HFFc6 (cell line): ENCODE measurements at regions not wholly inside any gene's neighbourhood (a gene's known extent, or its start where the extent isn't known, plus 50 kb on each side); places are given as distances from the start of the nearest gene placed in this dataset.

ENCODE experiments used
- DNase-seq: peaks from one replicate; pipeline ENCODE4 v3.0.0-alpha.2; 2018
- H3K27ac Mint-ChIP-seq: 2 replicates; pipeline ENCODE4 v1.8.0; 2020; ENCODE audit warnings: mild to moderate bottlenecking, mixed read lengths
- H3K27me3 Mint-ChIP-seq: 2 replicates; pipeline ENCODE4 v1.8.0; 2021; ENCODE audit warnings: mild to moderate bottlenecking, moderate library complexity, mixed read lengths; ENCODE audit not compliant: insufficient read depth
- H3K36me3 Mint-ChIP-seq: 2 replicates; pipeline ENCODE4 v1.8.0; 2021; ENCODE audit warnings: low read depth, mixed read lengths
- H3K4me1 Mint-ChIP-seq: 2 replicates; pipeline ENCODE4 v1.8.0; 2020; ENCODE audit warnings: low read depth, mixed read lengths
- H3K4me3 Mint-ChIP-seq: 2 replicates; pipeline ENCODE4 v1.8.0; 2020; ENCODE audit warnings: mild to moderate bottlenecking, moderate library complexity, mixed read lengths
- H3K9me3 Mint-ChIP-seq: 2 replicates; pipeline ENCODE4 v1.8.0; 2020; ENCODE audit warnings: mild to moderate bottlenecking, mixed read lengths
- TF ChIP-seq, protein P1 (sequence below): fragments of 200-600 bp; sonication (generic); IDR thresholded peaks from 2 replicates; pipeline ENCODE4 v1.5.0; 2021; ENCODE audit warnings: antibody characterized with exemption, mild to moderate bottlenecking

DNA sequence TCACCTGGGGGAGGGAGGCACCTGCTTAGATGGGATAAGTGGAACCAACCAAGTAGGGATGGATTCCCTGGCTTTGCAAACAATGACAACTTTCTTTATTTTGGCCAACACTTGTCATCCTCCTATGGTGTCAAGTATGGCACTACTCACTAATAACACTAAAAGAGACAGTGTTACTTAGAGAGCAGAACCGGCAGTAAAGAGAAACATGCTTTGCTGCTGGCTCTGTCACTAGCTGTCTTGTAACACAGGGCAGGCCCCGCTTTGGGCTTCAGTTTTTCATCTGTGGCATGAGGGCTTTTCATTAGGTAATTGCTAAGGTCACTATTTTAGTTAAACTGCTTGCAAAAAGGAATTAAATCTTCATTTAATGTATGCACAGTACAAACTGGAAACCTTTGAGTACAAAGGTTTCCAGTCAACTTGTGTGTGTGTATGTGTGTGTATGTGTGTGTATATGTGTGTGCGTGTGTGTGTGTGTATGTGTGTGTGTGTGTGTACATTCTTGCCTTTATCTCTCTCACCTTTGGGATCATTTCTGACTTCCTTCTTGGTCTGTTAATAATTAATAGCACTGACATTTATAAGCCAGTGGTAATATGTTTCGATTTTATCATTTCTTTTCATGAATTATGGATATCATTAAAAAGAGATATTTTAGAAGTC lies 64.7 kb downstream of the BTBD3 start:
- Mint-ChIP-seq H3K4me1 (no peaks in the 10 kb centered on the region), H3K27me3 (peaks cover 14% of the 10 kb centered on the region), H3K27ac (no peak overlapping the region), H3K4me3 (no peak overlapping the region), H3K9me3 (no peaks in the 10 kb centered on the region), H3K36me3 (no peaks in the 10 kb centered on the region)
- TF ChIP-seq, protein P1, sequence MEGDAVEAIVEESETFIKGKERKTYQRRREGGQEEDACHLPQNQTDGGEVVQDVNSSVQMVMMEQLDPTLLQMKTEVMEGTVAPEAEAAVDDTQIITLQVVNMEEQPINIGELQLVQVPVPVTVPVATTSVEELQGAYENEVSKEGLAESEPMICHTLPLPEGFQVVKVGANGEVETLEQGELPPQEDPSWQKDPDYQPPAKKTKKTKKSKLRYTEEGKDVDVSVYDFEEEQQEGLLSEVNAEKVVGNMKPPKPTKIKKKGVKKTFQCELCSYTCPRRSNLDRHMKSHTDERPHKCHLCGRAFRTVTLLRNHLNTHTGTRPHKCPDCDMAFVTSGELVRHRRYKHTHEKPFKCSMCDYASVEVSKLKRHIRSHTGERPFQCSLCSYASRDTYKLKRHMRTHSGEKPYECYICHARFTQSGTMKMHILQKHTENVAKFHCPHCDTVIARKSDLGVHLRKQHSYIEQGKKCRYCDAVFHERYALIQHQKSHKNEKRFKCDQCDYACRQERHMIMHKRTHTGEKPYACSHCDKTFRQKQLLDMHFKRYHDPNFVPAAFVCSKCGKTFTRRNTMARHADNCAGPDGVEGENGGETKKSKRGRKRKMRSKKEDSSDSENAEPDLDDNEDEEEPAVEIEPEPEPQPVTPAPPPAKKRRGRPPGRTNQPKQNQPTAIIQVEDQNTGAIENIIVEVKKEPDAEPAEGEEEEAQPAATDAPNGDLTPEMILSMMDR = no peak
- no peak for DNase-seq

DNA sequence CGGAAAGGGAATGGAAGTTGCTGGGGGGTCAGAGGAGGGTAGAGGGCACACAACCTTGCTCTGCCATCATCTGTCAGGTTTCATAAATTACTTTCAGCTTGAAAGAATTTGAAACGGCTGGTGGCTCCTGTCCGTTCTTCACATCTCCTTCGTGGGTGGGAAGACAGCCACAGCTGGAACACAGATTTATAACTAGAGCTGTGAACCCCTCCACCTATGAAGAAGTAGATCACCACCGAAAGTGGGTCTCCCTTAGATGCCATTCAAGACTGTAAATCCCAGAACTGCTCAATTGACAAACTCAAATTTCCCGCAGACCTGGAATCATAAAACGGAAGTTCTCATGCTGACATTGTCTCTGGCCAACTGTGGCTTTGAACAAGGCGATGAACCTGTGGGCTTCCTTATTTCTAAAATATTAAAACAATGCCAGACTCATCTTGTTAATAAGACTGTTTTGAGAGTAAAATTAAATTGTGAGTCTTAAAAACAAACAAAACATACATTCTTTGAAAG lies 65.3 kb downstream of the BTBD3 start:
- Mint-ChIP-seq H3K9me3 (no peaks in the 10 kb centered on the region), H3K36me3 (no peaks in the 10 kb centered on the region), H3K27ac (no peak overlapping the region)

DNA sequence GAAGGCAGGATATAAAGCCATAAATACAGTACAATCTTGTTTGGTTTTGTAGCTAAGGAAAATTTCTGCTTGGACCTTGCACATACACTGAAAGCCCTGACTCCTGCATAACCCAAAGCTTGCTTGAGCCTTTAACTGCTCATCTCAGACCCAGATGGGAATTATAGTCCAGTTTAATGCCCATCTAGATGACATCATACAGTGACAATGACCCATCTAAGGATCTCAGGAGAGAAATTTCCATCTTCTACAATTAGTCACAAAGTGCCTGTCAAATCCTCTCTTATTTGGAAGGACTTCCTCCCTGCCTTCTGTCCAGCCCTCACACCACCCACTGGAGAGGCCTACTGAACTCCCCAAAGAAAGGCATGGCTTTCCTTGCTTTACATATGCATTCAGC lies 69.3 kb downstream of the BTBD3 start:
- H3K9me3 Mint-ChIP-seq = no peaks in the 10 kb centered on the region
- TF ChIP-seq, protein P1 = no peak
- H3K4me1 Mint-ChIP-seq = no peaks in the 10 kb centered on the region
- H3K27me3 Mint-ChIP-seq = peaks cover 3% of the 10 kb centered on the region; the same call in 1 of the 2 replicates
- no peak overlapping the region for H3K27ac Mint-ChIP-seq
- H3K4me3 Mint-ChIP-seq = no peak overlapping the region
- H3K36me3 Mint-ChIP-seq = no peaks in the 10 kb centered on the region
- no peak for DNase-seq

More for the DNA sequence above, 65.3 kb downstream of the BTBD3 start:
- no peaks in the 10 kb centered on the region for H3K4me1 Mint-ChIP-seq
- no peak for DNase-seq
- TF ChIP-seq, protein P1 = no peak
- peaks cover 14% of the 10 kb centered on the region for H3K27me3 Mint-ChIP-seq
- H3K4me3 Mint-ChIP-seq = no peak overlapping the region

DNA sequence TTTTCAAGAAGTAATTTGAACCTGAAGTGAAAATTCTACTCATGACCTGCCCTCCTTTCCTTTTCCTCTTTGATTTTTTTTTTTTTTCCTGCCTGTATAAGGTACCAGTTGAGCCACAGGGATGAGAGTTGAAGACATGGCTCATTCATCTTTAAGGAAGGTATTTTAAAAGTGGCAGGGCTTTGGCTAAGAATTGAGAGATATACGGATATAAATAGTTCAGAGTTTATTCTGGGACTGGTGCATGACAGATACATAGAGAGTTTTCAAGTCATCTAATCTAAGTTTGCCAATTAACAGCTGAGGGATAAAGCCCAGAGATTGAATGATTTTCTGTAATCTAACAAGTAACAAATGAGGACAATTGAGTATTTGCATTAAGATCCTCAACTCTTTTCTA lies 69.8 kb downstream of the BTBD3 start:
- H3K36me3 Mint-ChIP-seq = no peaks in the 10 kb centered on the region
- TF ChIP-seq, protein P1 = no peak
- H3K4me3 Mint-ChIP-seq = no peak overlapping the region
- H3K4me1 Mint-ChIP-seq = no peaks in the 10 kb centered on the region
- DNase-seq = no peak
- H3K27me3 Mint-ChIP-seq = peaks cover 3% of the 10 kb centered on the region; the same call in 1 of the 2 replicates
- H3K27ac Mint-ChIP-seq = no peak overlapping the region
- H3K9me3 Mint-ChIP-seq = no peaks in the 10 kb centered on the region

DNA sequence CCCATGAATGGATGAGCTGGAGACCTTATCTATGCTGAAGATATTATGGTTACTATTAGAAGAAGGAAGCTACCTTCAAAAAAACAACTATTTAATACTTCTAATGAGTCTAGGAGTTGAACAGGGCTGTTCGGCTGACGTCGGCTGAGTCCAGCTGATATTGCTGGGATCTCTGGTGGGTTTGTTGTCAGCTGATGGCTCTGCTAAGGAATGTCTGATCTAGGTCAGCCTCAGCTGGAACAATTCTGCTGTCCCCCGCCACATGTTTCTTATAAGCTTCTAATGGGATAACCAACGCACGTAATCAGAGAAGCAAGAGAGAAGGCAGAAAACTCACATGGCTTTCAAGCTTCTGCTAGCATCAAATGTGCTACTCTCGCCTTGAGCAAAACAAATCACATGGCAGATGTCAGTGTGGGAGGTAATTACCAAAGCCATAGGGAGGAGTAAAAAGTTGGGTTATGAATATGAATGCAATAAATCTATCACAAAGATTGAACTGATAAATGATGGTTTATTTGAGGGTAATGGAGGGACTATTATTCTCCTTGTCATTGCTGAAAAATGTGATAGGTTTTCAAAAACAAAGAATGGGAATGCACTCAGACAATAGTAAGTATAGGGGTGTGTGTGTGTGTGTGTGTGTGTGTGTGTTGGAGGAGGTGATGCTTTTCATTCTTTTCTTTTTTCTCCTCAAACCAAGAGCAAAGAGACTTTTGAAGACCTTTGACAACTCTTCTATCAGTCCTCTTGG lies 71.5 kb downstream of the BTBD3 start:
- Mint-ChIP-seq H3K27me3 (peaks cover under 1% of the 10 kb centered on the region; the same call in 1 of the 2 replicates), H3K4me3 (no peak overlapping the region), H3K9me3 (no peaks in the 10 kb centered on the region), H3K36me3 (no peaks in the 10 kb centered on the region), H3K27ac (no peak overlapping the region), H3K4me1 (no peaks in the 10 kb centered on the region)
- no peak for DNase-seq
- TF ChIP-seq, protein P1 = no peak
